Peyer's patch (tissue), 4 donors: ENCODE measurements at regions not wholly inside any gene's neighbourhood (a gene's known extent, or its start where the extent isn't known, plus 50 kb on each side); places are given as distances from the start of the nearest gene placed in this dataset.

Source experiments
- CTCF ChIP-seq, 6 experiments: fragments of 450-650 bp in 4 of 6; fragments of 200-600 bp in 2 of 6; sonication (generic) in 1 of 6; IDR thresholded peaks; one replicate each; pipeline ENCODE4 v1.5.1; 2017 to 2019; ENCODE audit warnings: antibody characterized with exemption in 6 of 6, mild to moderate bottlenecking in 3 of 6, moderate library complexity in 1 of 6
- POLR2A ChIP-seq, 2 donors: fragments of 450-650 bp; IDR thresholded peaks; one replicate each; pipeline ENCODE4 v1.5.1; 2017; ENCODE audit warnings: antibody characterized with exemption in 2 of 2, mild to moderate bottlenecking in 2 of 2, moderate library complexity in 2 of 2

DNA sequence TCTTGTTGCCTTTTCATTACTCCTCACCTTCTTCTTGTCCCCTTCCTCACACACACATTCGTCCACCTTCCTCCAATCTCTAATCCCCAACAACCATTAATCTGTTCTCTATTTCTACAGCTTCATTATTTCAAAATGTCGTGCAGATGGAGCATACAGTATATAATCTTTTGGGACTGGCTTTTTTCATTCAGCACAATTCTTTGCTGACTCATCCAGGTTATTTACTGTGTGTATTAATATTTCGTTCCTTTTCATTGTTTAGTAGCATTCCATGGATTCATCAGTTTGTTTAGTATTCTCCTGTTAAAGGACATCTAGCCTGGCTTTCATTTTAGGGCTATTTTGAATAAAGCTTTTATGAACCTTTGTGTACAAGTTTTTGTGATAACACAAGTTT, 159.3 kb downstream of the PTPN20 start:
- TF ChIP-seq CTCF (IDR thresholded peaks at IDR 0.05) (no peak), POLR2A (IDR thresholded peaks at IDR 0.05) (no peak)
